Upper lobe of left lung (tissue), 4 donors: ENCODE measurements at regions not wholly inside any gene's neighbourhood (a gene's known extent, or its start where the extent isn't known, plus 50 kb on each side); places are given as distances from the start of the nearest gene placed in this dataset.
"Not testable (repeated sequence)": the region's sequence is repeated elsewhere in the genome, so short reads cannot be mapped to it uniquely, and the experiment has no call there.

Source experiments
- CTCF ChIP-seq, 6 experiments: fragments of 450-650 bp in 4 of 6; fragments of 200-600 bp in 2 of 6; sonication (generic) in 2 of 6; IDR thresholded peaks; one replicate each; pipeline ENCODE4 v1.5.1; 2016 to 2019; ENCODE audit warnings: antibody characterized with exemption in 6 of 6
- POLR2A ChIP-seq, 4 donors: fragments of 450-650 bp; IDR thresholded peaks; one replicate each; pipeline ENCODE4 v1.5.1; 2016 to 2017; ENCODE audit warnings: antibody characterized with exemption in 4 of 4, mild to moderate bottlenecking in 2 of 4

GRCh38 chr18:35906291-35906690 lies 66.2 kb upstream of the RMP24 start:
- not testable (repeated sequence) for TF ChIP-seq CTCF, POLR2A (IDR thresholded peaks at IDR 0.05)
